H9 (cell line): ENCODE measurements at regions not wholly inside any gene's neighbourhood (a gene's known extent, or its start where the extent isn't known, plus 50 kb on each side); places are given as distances from the start of the nearest gene placed in this dataset.

Experiments used
- DNase-seq: peaks from one replicate; pipeline ENCODE4 v3.0.0-alpha.2; 2017
- H2AFZ ChIP-seq: one replicate; pipeline ENCODE4 v1.6.1; 2013; ENCODE audit warnings: mild to moderate bottlenecking, low read length, control low read depth, moderate library complexity
- H2AK5ac ChIP-seq: 2 replicates; pipeline ENCODE4 v1.6.1; 2013; ENCODE audit warnings: low read length, control low read depth, mixed read lengths; ENCODE audit not compliant: insufficient read length
- H2BK120ac ChIP-seq: one replicate; pipeline ENCODE4 v1.6.1; 2013; ENCODE audit warnings: low read depth, mild to moderate bottlenecking, low read length, control low read depth, inconsistent platforms; ENCODE audit not compliant: poor library complexity, severe bottlenecking
- H2BK12ac ChIP-seq: 2 replicates; pipeline ENCODE4 v1.6.1; 2013; ENCODE audit warnings: low read length, control low read depth, mixed read lengths, low read depth; ENCODE audit not compliant: insufficient read length
- H2BK15ac ChIP-seq: 2 replicates; pipeline ENCODE4 v1.6.1; 2013; ENCODE audit warnings: low read depth, low read length, control low read depth
- H2BK20ac ChIP-seq: one replicate; pipeline ENCODE4 v1.6.1; 2013; ENCODE audit warnings: low read depth, mild to moderate bottlenecking, low read length, control low read depth, inconsistent platforms; ENCODE audit not compliant: poor library complexity, severe bottlenecking
- H2BK5ac ChIP-seq: 2 replicates; pipeline ENCODE4 v1.6.1; 2013; ENCODE audit warnings: low read length, control low read depth, mixed read lengths; ENCODE audit not compliant: insufficient read length
- H3K14ac ChIP-seq: 2 replicates; pipeline ENCODE4 v1.6.1; 2013; ENCODE audit warnings: low read length, control low read depth; ENCODE audit not compliant: insufficient read depth
- H3K18ac ChIP-seq: 2 replicates; pipeline ENCODE4 v1.6.1; 2013; ENCODE audit warnings: low read depth, mild to moderate bottlenecking, mixed read lengths, low read length, control low read depth; ENCODE audit not compliant: insufficient read length
- H3K23ac ChIP-seq: 2 replicates; pipeline ENCODE4 v1.6.1; 2013; ENCODE audit warnings: low read length, control low read depth, mixed read lengths, low read depth; ENCODE audit not compliant: insufficient read length
- H3K23me2 ChIP-seq: 2 replicates; pipeline ENCODE4 v1.6.1; 2013; ENCODE audit warnings: low read depth, mild to moderate bottlenecking, mixed read lengths, low read length, control low read depth; ENCODE audit not compliant: insufficient read length, poor library complexity, severe bottlenecking
- H3K27ac ChIP-seq: 2 replicates; pipeline ENCODE4 v1.5.1; 2013; ENCODE audit warnings: low read length, control low read depth, mixed read lengths, low read depth; ENCODE audit not compliant: insufficient read length
- H3K27me3 ChIP-seq: 2 replicates; pipeline ENCODE4 v1.6.1; 2013; ENCODE audit warnings: low read length, control low read depth, inconsistent platforms; ENCODE audit not compliant: insufficient read depth
- H3K4ac ChIP-seq: 2 replicates; pipeline ENCODE4 v1.6.1; 2013; ENCODE audit warnings: low read depth, mild to moderate bottlenecking, control low read depth, inconsistent platforms, low read length, moderate library complexity
- H3K4me1 ChIP-seq: 2 replicates; pipeline ENCODE4 v1.6.1; 2013; ENCODE audit warnings: low read length, control low read depth, inconsistent platforms; ENCODE audit not compliant: insufficient read depth
- H3K4me2 ChIP-seq: 2 replicates; pipeline ENCODE4 v1.6.1; 2013; ENCODE audit warnings: low read length, control low read depth, mixed read lengths; ENCODE audit not compliant: insufficient read length, insufficient read depth
- H3K56ac ChIP-seq: 2 replicates; pipeline ENCODE4 v1.6.1; 2013; ENCODE audit warnings: low read depth, mild to moderate bottlenecking, mixed read lengths, low read length, control low read depth; ENCODE audit not compliant: insufficient read length
- H3K79me1 ChIP-seq: 2 replicates; pipeline ENCODE4 v1.6.1; 2013; ENCODE audit warnings: low read depth, mild to moderate bottlenecking, moderate library complexity, low read length, control low read depth, inconsistent platforms; ENCODE audit not compliant: insufficient read depth, poor library complexity, severe bottlenecking
- H3K79me2 ChIP-seq: 2 replicates; pipeline ENCODE4 v1.6.1; 2013; ENCODE audit warnings: low read length, control low read depth, inconsistent platforms; ENCODE audit not compliant: insufficient read depth
- H3K9ac ChIP-seq: 2 replicates; pipeline ENCODE4 v1.6.1; 2013; ENCODE audit warnings: low read length, control low read depth, mixed read lengths; ENCODE audit not compliant: insufficient read length; ENCODE audit errors: extremely low read depth
- H3K9me3 ChIP-seq: one replicate; pipeline ENCODE4 v1.6.1; 2013; ENCODE audit warnings: low read depth, low read length, inconsistent platforms; ENCODE audit not compliant: control insufficient read depth
- H3T11ph ChIP-seq: one replicate; pipeline ENCODE4 v1.6.1; 2013; ENCODE audit warnings: mild to moderate bottlenecking, low read length, control low read depth, inconsistent platforms
- H4K20me1 ChIP-seq: one replicate; pipeline ENCODE4 v1.6.1; 2013; ENCODE audit not compliant: control insufficient read depth, insufficient read length, insufficient read depth
- H4K5ac ChIP-seq: 2 replicates; pipeline ENCODE4 v1.6.1; 2013; ENCODE audit warnings: low read depth, mild to moderate bottlenecking, mixed read lengths, low read length, control low read depth; ENCODE audit not compliant: insufficient read length
- H4K8ac ChIP-seq: replicated peaks from 2 replicates; pipeline ENCODE4 v1.6.1; 2013; ENCODE audit warnings: low read length, control low read depth, mixed read lengths, low read depth; ENCODE audit not compliant: insufficient read length
- H4K91ac ChIP-seq: 2 replicates; pipeline ENCODE4 v1.6.1; 2013; ENCODE audit warnings: low read depth, mild to moderate bottlenecking, moderate library complexity, mixed read lengths, low read length, control low read depth; ENCODE audit not compliant: insufficient read length
- H3K27ac Mint-ChIP-seq, 3 experiments: 2 replicates in 2 of 3; 3 replicates in 1 of 3; pipeline ENCODE4 v1.8.0; 2020 to 2021; ENCODE audit warnings: mixed read lengths in 3 of 3, mild to moderate bottlenecking in 1 of 3, moderate library complexity in 1 of 3
- H3K27me3 Mint-ChIP-seq: 2 replicates; pipeline ENCODE4 v1.8.0; 2021; ENCODE audit warnings: low read depth, mild to moderate bottlenecking, moderate library complexity, mixed read lengths
- H3K36me3 Mint-ChIP-seq, 3 experiments: 2 replicates in 2 of 3; 3 replicates in 1 of 3; pipeline ENCODE4 v1.8.0; 2020 to 2021; ENCODE audit warnings: low read depth in 3 of 3, mixed read lengths in 3 of 3; ENCODE audit not compliant: insufficient read depth in 1 of 3
- H3K4me1 Mint-ChIP-seq, 2 experiments: 2 replicates each; pipeline ENCODE4 v1.8.0; 2020; ENCODE audit warnings: mixed read lengths in 2 of 2
- H3K4me3 Mint-ChIP-seq, 2 experiments: 2 replicates in 1 of 2; 3 replicates in 1 of 2; pipeline ENCODE4 v1.8.0; 2020 to 2021; ENCODE audit warnings: mild to moderate bottlenecking in 2 of 2, mixed read lengths in 2 of 2, moderate library complexity in 1 of 2
- H3K9me3 Mint-ChIP-seq, 2 experiments: 2 replicates in 1 of 2; 3 replicates in 1 of 2; pipeline ENCODE4 v1.8.0; 2020; ENCODE audit warnings: mild to moderate bottlenecking in 2 of 2, mixed read lengths in 2 of 2, moderate library complexity in 1 of 2
- WGBS: extraction: QIAGEN DNeasy Blood & Tissue Kit; methylation state at CpG from one replicate; pipeline ENCODE4 v1.1.7; 2013; ENCODE audit warnings: missing lambda C conversion rate, low lambda C conversion rate, mixed read lengths; ENCODE audit not compliant: insufficient read length; ENCODE audit errors: extremely low coverage; 5-methylcytosine and 5-hydroxymethylcytosine counted together
- TF ChIP-seq, protein P1 (sequence below): fragments of 200-600 bp; sonication (generic); conservative IDR thresholded peaks from 3 replicates; pipeline ENCODE4 v1.8.0; 2021; ENCODE audit warnings: antibody characterized with exemption, mild to moderate bottlenecking

DNA sequence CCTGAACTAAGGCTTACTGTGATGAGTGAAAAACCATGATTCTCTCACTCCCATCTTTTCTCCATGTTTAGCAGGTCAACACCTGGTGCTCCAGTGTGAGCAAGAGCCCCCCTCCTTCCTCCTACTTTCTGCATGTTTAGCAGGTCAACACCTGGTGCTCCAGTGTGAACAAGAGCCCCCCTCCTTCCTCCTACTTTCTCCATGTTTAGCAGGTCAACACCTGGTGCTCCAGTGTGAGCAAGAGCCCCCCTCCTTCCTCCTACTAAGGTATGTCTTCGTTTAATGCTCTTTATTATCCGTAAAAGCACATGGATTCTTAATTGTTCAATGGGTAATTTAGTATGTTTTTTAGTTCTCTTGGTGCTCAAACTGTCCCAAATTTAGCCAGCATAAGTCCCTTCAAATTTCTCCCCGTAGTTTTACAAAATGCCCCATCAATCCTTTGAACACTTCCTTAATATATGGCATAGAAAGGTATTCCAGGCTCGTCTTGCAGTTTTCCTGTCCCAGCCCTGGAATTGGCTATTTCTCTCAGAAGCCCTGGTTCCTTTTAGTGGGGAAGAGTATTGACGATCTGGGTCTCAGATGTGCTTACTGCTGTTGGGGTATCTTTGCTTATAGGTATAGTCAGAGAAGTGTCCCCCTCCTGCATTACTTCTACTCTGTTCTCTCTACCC lies 760.8 kb upstream of the TPTE start:
- no peak for DNase-seq
- H3K4me1 ChIP-seq = no peaks in the 10 kb centered on the region
- Mint-ChIP-seq H3K9me3 (no peaks in the 10 kb centered on the region; a peak in 2 of 5 replicates), H3K27me3 (no peaks in the 10 kb centered on the region), H3K36me3 (peaks cover 0 to 5% (median 4%) of the 10 kb centered on the region in 3 experiments; a peak in 4 of 7 replicates), H3K4me1 (no peaks in the 10 kb centered on the region), H3K4me3 (no peak overlapping the region), H3K27ac (no peak overlapping the region)
- H3K4me2 ChIP-seq = no peak overlapping the region
- H3K23ac ChIP-seq = no peak overlapping the region
- H4K5ac ChIP-seq = no peak overlapping the region
- H2BK15ac ChIP-seq = no peak overlapping the region
- no CpG with 5 or more reads among the region's 5 CpGs for WGBS
- H2BK120ac ChIP-seq = no peak overlapping the region
- TF ChIP-seq, protein P1, sequence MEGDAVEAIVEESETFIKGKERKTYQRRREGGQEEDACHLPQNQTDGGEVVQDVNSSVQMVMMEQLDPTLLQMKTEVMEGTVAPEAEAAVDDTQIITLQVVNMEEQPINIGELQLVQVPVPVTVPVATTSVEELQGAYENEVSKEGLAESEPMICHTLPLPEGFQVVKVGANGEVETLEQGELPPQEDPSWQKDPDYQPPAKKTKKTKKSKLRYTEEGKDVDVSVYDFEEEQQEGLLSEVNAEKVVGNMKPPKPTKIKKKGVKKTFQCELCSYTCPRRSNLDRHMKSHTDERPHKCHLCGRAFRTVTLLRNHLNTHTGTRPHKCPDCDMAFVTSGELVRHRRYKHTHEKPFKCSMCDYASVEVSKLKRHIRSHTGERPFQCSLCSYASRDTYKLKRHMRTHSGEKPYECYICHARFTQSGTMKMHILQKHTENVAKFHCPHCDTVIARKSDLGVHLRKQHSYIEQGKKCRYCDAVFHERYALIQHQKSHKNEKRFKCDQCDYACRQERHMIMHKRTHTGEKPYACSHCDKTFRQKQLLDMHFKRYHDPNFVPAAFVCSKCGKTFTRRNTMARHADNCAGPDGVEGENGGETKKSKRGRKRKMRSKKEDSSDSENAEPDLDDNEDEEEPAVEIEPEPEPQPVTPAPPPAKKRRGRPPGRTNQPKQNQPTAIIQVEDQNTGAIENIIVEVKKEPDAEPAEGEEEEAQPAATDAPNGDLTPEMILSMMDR = no peak
- no peak overlapping the region for H2AK5ac ChIP-seq
- H3K4ac ChIP-seq = no peak overlapping the region
- no peak overlapping the region for H3K56ac ChIP-seq
- H4K8ac ChIP-seq = no peak overlapping the region
- H3K79me2 ChIP-seq = no peaks in the 10 kb centered on the region
- H3K18ac ChIP-seq = no peak overlapping the region
- no peak overlapping the region for H3T11ph ChIP-seq
- no peak overlapping the region for H3K27ac ChIP-seq
- no peak overlapping the region for H3K14ac ChIP-seq
- H3K27me3 ChIP-seq = no peaks in the 10 kb centered on the region
- peaks cover 93% of the 10 kb centered on the region for H3K9me3 ChIP-seq
- no peak overlapping the region for H2BK12ac ChIP-seq
- no peaks in the 10 kb centered on the region for H3K23me2 ChIP-seq
- H3K79me1 ChIP-seq = no peaks in the 10 kb centered on the region
- no peak overlapping the region for H2BK5ac ChIP-seq
- H4K20me1 ChIP-seq = no peaks in the 10 kb centered on the region
- no peak overlapping the region for H4K91ac ChIP-seq
- no peak overlapping the region for H3K9ac ChIP-seq
- H2AFZ ChIP-seq = no peak overlapping the region
- no peak overlapping the region for H2BK20ac ChIP-seq
